SU-DHL-6 (cell line): ENCODE measurements at regions not wholly inside any gene's neighbourhood (a gene's known extent, or its start where the extent isn't known, plus 50 kb on each side); places are given as distances from the start of the nearest gene placed in this dataset.

ENCODE experiments used
- EZH2phosphoT487 ChIP-seq: fragments of 200-600 bp; sonication (generic), shearing (Covaris generic); conservative IDR thresholded peaks from 2 replicates; pipeline ENCODE4 v1.6.1; 2018; ENCODE audit warnings: mild to moderate bottlenecking, antibody characterized with exemption, low read length, moderate library complexity, mixed read lengths
- TF ChIP-seq, protein P1 (sequence below): fragments of 200-600 bp; sonication (generic); IDR thresholded peaks from one replicate; pipeline ENCODE4 v1.5.1; 2017; ENCODE audit warnings: antibody characterized with exemption, mild to moderate bottlenecking, low read length, moderate library complexity; ENCODE audit not compliant: insufficient read depth, poor library complexity, severe bottlenecking

DNA sequence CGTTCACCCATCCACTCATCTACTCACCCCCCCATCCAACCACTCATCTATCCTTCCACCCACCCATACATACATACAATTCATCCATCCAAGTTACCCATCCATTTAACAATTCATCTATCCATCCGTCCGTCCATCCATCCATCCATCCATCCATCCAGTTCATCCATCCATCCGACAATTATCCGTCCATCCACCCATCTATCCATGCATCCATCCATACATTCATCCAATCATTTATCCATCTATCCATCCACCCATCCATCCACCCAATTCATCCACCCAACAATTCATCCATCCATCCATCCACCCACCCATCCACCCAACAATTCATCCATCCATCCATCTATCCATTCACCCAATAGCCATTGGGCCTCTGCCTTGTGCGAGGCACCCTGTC lies 173.2 kb upstream of the MVB12B start:
- TF ChIP-seq, protein P1, sequence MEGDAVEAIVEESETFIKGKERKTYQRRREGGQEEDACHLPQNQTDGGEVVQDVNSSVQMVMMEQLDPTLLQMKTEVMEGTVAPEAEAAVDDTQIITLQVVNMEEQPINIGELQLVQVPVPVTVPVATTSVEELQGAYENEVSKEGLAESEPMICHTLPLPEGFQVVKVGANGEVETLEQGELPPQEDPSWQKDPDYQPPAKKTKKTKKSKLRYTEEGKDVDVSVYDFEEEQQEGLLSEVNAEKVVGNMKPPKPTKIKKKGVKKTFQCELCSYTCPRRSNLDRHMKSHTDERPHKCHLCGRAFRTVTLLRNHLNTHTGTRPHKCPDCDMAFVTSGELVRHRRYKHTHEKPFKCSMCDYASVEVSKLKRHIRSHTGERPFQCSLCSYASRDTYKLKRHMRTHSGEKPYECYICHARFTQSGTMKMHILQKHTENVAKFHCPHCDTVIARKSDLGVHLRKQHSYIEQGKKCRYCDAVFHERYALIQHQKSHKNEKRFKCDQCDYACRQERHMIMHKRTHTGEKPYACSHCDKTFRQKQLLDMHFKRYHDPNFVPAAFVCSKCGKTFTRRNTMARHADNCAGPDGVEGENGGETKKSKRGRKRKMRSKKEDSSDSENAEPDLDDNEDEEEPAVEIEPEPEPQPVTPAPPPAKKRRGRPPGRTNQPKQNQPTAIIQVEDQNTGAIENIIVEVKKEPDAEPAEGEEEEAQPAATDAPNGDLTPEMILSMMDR = no peak
- no peak for TF ChIP-seq EZH2phosphoT487
